WTC11 (cell line): ENCODE measurements at regions not wholly inside any gene's neighbourhood (a gene's known extent, or its start where the extent isn't known, plus 50 kb on each side); places are given as distances from the start of the nearest gene placed in this dataset.

Experiments used
- ATAC-seq: fragments of 200-7000 bp; cut with Tn5 transposase; 2 replicates; pipeline ENCODE4 v1.10.0; 2021; ENCODE audit warnings: mild to moderate bottlenecking, moderate library complexity
- CTCF ChIA-PET: fragments of 300-600 bp; sonication (Branson Sonifier 250); formaldehyde crosslinking; loops from one replicate; lab custom pipeline; 2021; ENCODE audit warnings: antibody characterized with exemption; lab: Charles Lee
- POLR2A ChIA-PET: fragments of 350-600 bp; sonication (Branson Sonifier 250); formaldehyde crosslinking; loops from one replicate; lab custom pipeline; 2021; ENCODE audit warnings: antibody characterized with exemption; lab: Charles Lee
- DNase-seq: peaks from one replicate; pipeline ENCODE4 v3.0.0; 2021; ENCODE audit warnings: low spot score
- H3K27ac Mint-ChIP-seq: 2 replicates; pipeline ENCODE4 v1.8.0; 2021; ENCODE audit warnings: mixed read lengths
- H3K27me3 Mint-ChIP-seq: 2 replicates; pipeline ENCODE4 v1.8.0; 2021; ENCODE audit warnings: low read depth, mild to moderate bottlenecking, moderate library complexity, mixed read lengths
- H3K36me3 Mint-ChIP-seq: 2 replicates; pipeline ENCODE4 v1.8.0; 2021; ENCODE audit warnings: mixed read lengths
- H3K4me1 Mint-ChIP-seq: 2 replicates; pipeline ENCODE4 v1.8.0; 2022; ENCODE audit warnings: mixed read lengths
- H3K4me3 Mint-ChIP-seq: 2 replicates; pipeline ENCODE4 v1.8.0; 2021; ENCODE audit warnings: mild to moderate bottlenecking, moderate library complexity, mixed read lengths
- H3K9me3 Mint-ChIP-seq: 2 replicates; pipeline ENCODE4 v1.8.0; 2021; ENCODE audit warnings: mixed read lengths
- CREB1 ChIP-seq: sonication (generic); formaldehyde crosslinking; IDR thresholded peaks from 2 replicates; pipeline ENCODE4 v1.8.0; 2023; ENCODE audit warnings: mild to moderate bottlenecking, missing genetic modification reagents
- CREM ChIP-seq: sonication (generic); formaldehyde crosslinking; IDR thresholded peaks from 2 replicates; pipeline ENCODE4 v1.8.1; 2022; ENCODE audit warnings: mild to moderate bottlenecking, missing genetic modification reagents, moderate library complexity
- EMX1 ChIP-seq: fragments of 250-450 bp; sonication (Bioruptor Pico); IDR thresholded peaks from 2 replicates; pipeline ENCODE4 v1.8.0; 2021; ENCODE audit warnings: mild to moderate bottlenecking
- FOXJ3 ChIP-seq: sonication (generic); formaldehyde crosslinking; IDR thresholded peaks from 2 replicates; pipeline ENCODE4 v1.9.0; 2021; ENCODE audit warnings: missing genetic modification reagents, mild to moderate bottlenecking, borderline replicate concordance
- FOXP1 ChIP-seq: sonication (generic); formaldehyde crosslinking; IDR thresholded peaks from 2 replicates; pipeline ENCODE4 v1.8.0; 2022; ENCODE audit warnings: missing genetic modification reagents, mild to moderate bottlenecking, moderate library complexity, borderline replicate concordance
- GABPB1 ChIP-seq: sonication (generic); formaldehyde crosslinking; IDR thresholded peaks from 2 replicates; pipeline ENCODE4 v1.8.1; 2023; ENCODE audit warnings: mild to moderate bottlenecking, missing genetic modification reagents
- GRHL2 ChIP-seq: fragments of 250-450 bp; sonication (Bioruptor Pico); IDR thresholded peaks from 2 replicates; pipeline ENCODE4 v1.8.0; 2022; ENCODE audit warnings: mild to moderate bottlenecking, moderate library complexity; ENCODE audit not compliant: insufficient replicate concordance, severe bottlenecking
- IRF2 ChIP-seq: sonication (generic); formaldehyde crosslinking; IDR thresholded peaks from 2 replicates; pipeline ENCODE4 v1.8.0; 2022; ENCODE audit warnings: low read depth, missing genetic modification reagents, borderline replicate concordance
- JUN ChIP-seq: sonication (generic); formaldehyde crosslinking; IDR thresholded peaks from 2 replicates; pipeline ENCODE4 v1.8.0; 2023; ENCODE audit warnings: mild to moderate bottlenecking, missing genetic modification reagents
- MXD4 ChIP-seq: fragments of 250-450 bp; sonication (Bioruptor Pico); IDR thresholded peaks from 2 replicates; pipeline ENCODE4 v1.8.0; 2021; ENCODE audit warnings: mild to moderate bottlenecking, moderate library complexity, borderline replicate concordance
- MYBL2 ChIP-seq: sonication (generic); formaldehyde crosslinking; IDR thresholded peaks from 2 replicates; pipeline ENCODE4 v1.8.1; 2023; ENCODE audit warnings: mild to moderate bottlenecking, moderate library complexity, missing genetic modification reagents
- NFYB ChIP-seq: sonication (generic); formaldehyde crosslinking; conservative IDR thresholded peaks from 2 replicates; pipeline ENCODE4 v1.8.0; 2022; ENCODE audit warnings: low read depth, missing genetic modification reagents
- NR1H2 ChIP-seq: sonication (generic); formaldehyde crosslinking; IDR thresholded peaks from 2 replicates; pipeline ENCODE4 v1.9.0; 2021; ENCODE audit warnings: mild to moderate bottlenecking, moderate library complexity, missing genetic modification reagents
- NR2C2 ChIP-seq: sonication (generic); formaldehyde crosslinking; IDR thresholded peaks from 2 replicates; pipeline ENCODE4 v1.8.0; 2022; ENCODE audit warnings: mild to moderate bottlenecking, missing genetic modification reagents
- NR3C1 ChIP-seq: sonication (generic); formaldehyde crosslinking; conservative IDR thresholded peaks from 2 replicates; pipeline ENCODE4 v1.8.1; 2023; ENCODE audit warnings: low read depth, mild to moderate bottlenecking, missing genetic modification reagents
- SP1 ChIP-seq: sonication (generic); formaldehyde crosslinking; conservative IDR thresholded peaks from 2 replicates; pipeline ENCODE4 v1.8.1; 2022; ENCODE audit warnings: missing genetic modification reagents
- TCF7 ChIP-seq: sonication (generic); formaldehyde crosslinking; IDR thresholded peaks from 2 replicates; pipeline ENCODE4 v1.8.0; 2022; ENCODE audit warnings: mild to moderate bottlenecking, low read depth, missing genetic modification reagents, moderate library complexity
- TEAD1 ChIP-seq: sonication (generic); formaldehyde crosslinking; IDR thresholded peaks from 2 replicates; pipeline ENCODE4 v1.8.0; 2022; ENCODE audit warnings: mild to moderate bottlenecking, missing genetic modification reagents
- ZNF121 ChIP-seq: sonication (generic); formaldehyde crosslinking; IDR thresholded peaks from 2 replicates; pipeline ENCODE4 v1.8.0; 2023; ENCODE audit warnings: missing genetic modification reagents
- ZNF138 ChIP-seq: sonication (generic); formaldehyde crosslinking; conservative IDR thresholded peaks from 2 replicates; pipeline ENCODE4 v1.8.1; 2022; ENCODE audit warnings: mild to moderate bottlenecking, moderate library complexity, missing genetic modification reagents
- ZNF263 ChIP-seq: sonication (generic); formaldehyde crosslinking; IDR thresholded peaks from 2 replicates; pipeline ENCODE4 v1.8.1; 2022; ENCODE audit warnings: low read depth, mild to moderate bottlenecking, moderate library complexity, missing genetic modification reagents
- ZNF317 ChIP-seq: sonication (generic); formaldehyde crosslinking; IDR thresholded peaks from 2 replicates; pipeline ENCODE4 v1.8.1; 2023; ENCODE audit warnings: low read depth, mild to moderate bottlenecking, moderate library complexity, missing genetic modification reagents, borderline replicate concordance
- ZNF423 ChIP-seq: fragments of 250-450 bp; sonication (Bioruptor Pico); IDR thresholded peaks from 2 replicates; pipeline ENCODE4 v2.1.2; 2022; ENCODE audit warnings: mild to moderate bottlenecking, moderate library complexity
- ZNF671 ChIP-seq: fragments of 250-450 bp; sonication (Bioruptor Pico); IDR thresholded peaks from 2 replicates; pipeline ENCODE4 v1.8.0; 2021; ENCODE audit warnings: mild to moderate bottlenecking
- TF ChIP-seq, protein P1 (sequence below): sonication (generic); formaldehyde crosslinking; IDR thresholded peaks from 2 replicates; pipeline ENCODE4 v1.8.0; 2022; ENCODE audit warnings: mild to moderate bottlenecking, missing genetic modification reagents
- TF ChIP-seq, protein P2 (sequence below): sonication (generic); formaldehyde crosslinking; IDR thresholded peaks from 2 replicates; pipeline ENCODE4 v1.8.0; 2023; ENCODE audit warnings: missing genetic modification reagents
- TF ChIP-seq, protein P3 (sequence below): sonication (generic); formaldehyde crosslinking; IDR thresholded peaks from 2 replicates; pipeline ENCODE4 v1.8.1; 2023; ENCODE audit warnings: mild to moderate bottlenecking, missing genetic modification reagents, moderate library complexity
- TF ChIP-seq, protein P4 (sequence below): sonication (generic); formaldehyde crosslinking; IDR thresholded peaks from 2 replicates; pipeline ENCODE4 v1.8.0; 2022; ENCODE audit warnings: mild to moderate bottlenecking, missing genetic modification reagents
- TF ChIP-seq, protein P5 (sequence below): sonication (generic); formaldehyde crosslinking; conservative IDR thresholded peaks from 2 replicates; pipeline ENCODE4 v1.8.1; 2022; ENCODE audit warnings: mild to moderate bottlenecking, missing genetic modification reagents
- TF ChIP-seq, protein P6 (sequence below): sonication (generic); formaldehyde crosslinking; IDR thresholded peaks from 2 replicates; pipeline ENCODE4 v1.8.1; 2022; ENCODE audit warnings: low read depth, mild to moderate bottlenecking, moderate library complexity, missing genetic modification reagents, borderline replicate concordance

DNA sequence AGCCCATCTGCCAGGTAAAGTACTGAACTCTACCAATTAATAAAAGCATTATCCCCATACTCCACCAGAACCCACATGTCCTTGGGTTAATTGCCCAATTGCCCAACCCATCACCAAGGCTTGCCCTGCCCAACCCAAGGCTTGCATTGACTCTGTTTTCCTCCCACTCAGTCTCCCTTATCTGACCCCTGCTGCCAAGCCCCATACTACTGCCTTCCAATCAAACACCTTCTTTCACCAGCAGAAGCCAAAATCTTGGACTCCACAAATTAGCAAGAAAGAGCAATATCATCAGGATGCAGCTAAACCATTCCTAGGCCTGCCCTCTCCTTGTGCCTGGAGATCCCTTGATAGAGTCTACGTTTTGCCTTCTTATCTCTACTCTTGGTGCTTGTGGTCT is 602.9 kb downstream of the NTRK3 start (continued):
- TF ChIP-seq FOXP1 (CRISPR knock-in tag) (no peak), JUN (CRISPR knock-in tag) (no peak)

DNA sequence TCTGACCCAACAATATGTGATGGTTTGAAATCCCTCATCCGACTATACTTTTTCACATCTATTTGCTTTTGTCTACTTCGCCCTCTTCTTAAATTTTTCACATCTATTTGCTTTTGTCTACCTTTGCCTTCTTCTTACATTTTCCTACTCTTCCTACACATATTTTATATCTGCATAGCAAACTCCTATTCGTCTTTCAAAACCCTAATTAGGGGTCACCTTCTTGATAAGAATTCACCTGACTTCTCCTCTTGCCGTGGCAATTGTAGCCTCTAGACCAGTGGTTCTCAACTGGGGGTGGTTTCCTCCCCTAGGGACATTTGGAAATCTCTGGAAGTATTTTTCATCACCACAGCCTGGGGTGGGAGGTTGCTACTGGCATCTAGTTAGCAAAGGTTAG is 607.4 kb downstream of the NTRK3 start:
- Mint-ChIP-seq H3K27ac (no peak overlapping the region), H3K4me1 (peaks cover 6% of the 10 kb centered on the region), H3K9me3 (no peaks in the 10 kb centered on the region), H3K36me3 (no peaks in the 10 kb centered on the region), H3K4me3 (no peak overlapping the region), H3K27me3 (no peaks in the 10 kb centered on the region)
- DNase-seq (no peak), ATAC-seq (no peak)
- TF ChIP-seq NR1H2: no peak
- no peak for TF ChIP-seq CREB1 (CRISPR knock-in tag)
- TF ChIP-seq, protein P1, sequence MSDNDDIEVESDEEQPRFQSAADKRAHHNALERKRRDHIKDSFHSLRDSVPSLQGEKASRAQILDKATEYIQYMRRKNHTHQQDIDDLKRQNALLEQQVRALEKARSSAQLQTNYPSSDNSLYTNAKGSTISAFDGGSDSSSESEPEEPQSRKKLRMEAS (CRISPR knock-in tag): no peak
- no peak for TF ChIP-seq ZNF317 (CRISPR knock-in tag)
- TF ChIP-seq GABPB1 (CRISPR knock-in tag): no peak
- TF ChIP-seq, protein P2, sequence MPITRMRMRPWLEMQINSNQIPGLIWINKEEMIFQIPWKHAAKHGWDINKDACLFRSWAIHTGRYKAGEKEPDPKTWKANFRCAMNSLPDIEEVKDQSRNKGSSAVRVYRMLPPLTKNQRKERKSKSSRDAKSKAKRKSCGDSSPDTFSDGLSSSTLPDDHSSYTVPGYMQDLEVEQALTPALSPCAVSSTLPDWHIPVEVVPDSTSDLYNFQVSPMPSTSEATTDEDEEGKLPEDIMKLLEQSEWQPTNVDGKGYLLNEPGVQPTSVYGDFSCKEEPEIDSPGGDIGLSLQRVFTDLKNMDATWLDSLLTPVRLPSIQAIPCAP: no peak
- TF ChIP-seq, protein P3, sequence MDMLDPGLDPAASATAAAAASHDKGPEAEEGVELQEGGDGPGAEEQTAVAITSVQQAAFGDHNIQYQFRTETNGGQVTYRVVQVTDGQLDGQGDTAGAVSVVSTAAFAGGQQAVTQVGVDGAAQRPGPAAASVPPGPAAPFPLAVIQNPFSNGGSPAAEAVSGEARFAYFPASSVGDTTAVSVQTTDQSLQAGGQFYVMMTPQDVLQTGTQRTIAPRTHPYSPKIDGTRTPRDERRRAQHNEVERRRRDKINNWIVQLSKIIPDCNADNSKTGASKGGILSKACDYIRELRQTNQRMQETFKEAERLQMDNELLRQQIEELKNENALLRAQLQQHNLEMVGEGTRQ (CRISPR knock-in tag): no peak
- TF ChIP-seq ZNF121 (CRISPR knock-in tag): no peak
- TF ChIP-seq ZNF671 (CRISPR knock-in tag): no peak
- TF ChIP-seq MXD4: no peak
- TF ChIP-seq IRF2 (CRISPR knock-in tag): no peak
- ChIA-PET POLR2A (no interaction called here), CTCF (no interaction called here)

DNA sequence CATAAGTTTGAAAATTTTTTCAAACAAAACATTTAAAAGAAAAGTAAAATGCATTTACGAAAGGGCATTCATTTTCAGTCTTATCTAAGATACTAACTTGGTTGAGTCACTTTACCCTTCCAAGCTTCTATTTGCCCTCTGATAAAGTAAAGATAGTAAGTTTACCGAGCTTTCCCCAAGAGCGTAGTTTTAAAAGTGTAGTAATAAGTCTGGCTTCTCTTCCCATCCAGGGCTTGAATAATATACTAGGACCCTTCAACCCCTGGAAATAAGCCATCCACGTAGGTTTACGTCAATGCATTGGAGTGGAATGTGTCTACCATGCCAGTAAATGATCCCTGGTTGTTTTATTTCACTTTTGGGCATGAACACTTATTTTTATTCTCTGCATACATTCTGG is 608.3 kb downstream of the NTRK3 start:
- CTCF ChIA-PET: no interaction called here
- ATAC-seq: no peak
- no peak for TF ChIP-seq EMX1
- TF ChIP-seq, protein P4, sequence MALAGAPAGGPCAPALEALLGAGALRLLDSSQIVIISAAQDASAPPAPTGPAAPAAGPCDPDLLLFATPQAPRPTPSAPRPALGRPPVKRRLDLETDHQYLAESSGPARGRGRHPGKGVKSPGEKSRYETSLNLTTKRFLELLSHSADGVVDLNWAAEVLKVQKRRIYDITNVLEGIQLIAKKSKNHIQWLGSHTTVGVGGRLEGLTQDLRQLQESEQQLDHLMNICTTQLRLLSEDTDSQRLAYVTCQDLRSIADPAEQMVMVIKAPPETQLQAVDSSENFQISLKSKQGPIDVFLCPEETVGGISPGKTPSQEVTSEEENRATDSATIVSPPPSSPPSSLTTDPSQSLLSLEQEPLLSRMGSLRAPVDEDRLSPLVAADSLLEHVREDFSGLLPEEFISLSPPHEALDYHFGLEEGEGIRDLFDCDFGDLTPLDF: no peak
- TF ChIP-seq NR3C1 (CRISPR knock-in tag): no peak
- no peak for TF ChIP-seq MYBL2 (CRISPR knock-in tag)
- TF ChIP-seq FOXJ3: no peak
- no peaks in the 10 kb centered on the region for H3K9me3 Mint-ChIP-seq
- no peak for DNase-seq
- H3K4me1 Mint-ChIP-seq: peaks cover 6% of the 10 kb centered on the region
- no peak overlapping the region for H3K4me3 Mint-ChIP-seq
- no peaks in the 10 kb centered on the region for H3K27me3 Mint-ChIP-seq
- H3K36me3 Mint-ChIP-seq: no peaks in the 10 kb centered on the region
- H3K27ac Mint-ChIP-seq: no peak overlapping the region
- POLR2A ChIA-PET: no interaction called here

DNA sequence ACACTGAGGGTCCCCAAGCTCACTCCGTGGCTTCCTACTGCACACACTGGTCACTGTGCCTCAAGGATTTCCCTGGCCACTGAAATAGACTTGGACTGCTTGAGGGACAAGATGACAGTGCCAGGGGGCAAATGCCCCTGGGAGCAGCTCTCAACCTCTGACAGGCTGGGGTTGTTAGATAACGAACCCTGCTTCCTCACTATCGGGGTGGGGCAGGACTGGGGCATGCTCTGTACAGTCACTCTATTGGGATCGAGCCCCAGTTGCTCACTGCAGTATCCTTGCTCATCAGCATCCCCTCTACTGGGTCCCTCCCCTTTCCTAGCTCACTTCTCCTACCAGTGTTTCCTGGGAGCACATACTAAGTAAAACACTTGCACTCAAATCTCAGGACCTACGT is 610.8 kb downstream of the NTRK3 start:
- DNase-seq (no peak), ATAC-seq (no peak)
- peaks cover 6% of the 10 kb centered on the region for H3K4me1 Mint-ChIP-seq
- no peaks in the 10 kb centered on the region for H3K36me3 Mint-ChIP-seq
- ChIA-PET POLR2A (no interaction called here), CTCF (no interaction called here)
- no peak overlapping the region for H3K27ac Mint-ChIP-seq
- no peaks in the 10 kb centered on the region; the same call in 1 of the 2 replicates for H3K27me3 Mint-ChIP-seq
- H3K9me3 Mint-ChIP-seq: no peaks in the 10 kb centered on the region
- H3K4me3 Mint-ChIP-seq: no peak overlapping the region
- TF ChIP-seq GRHL2 (CRISPR knock-in tag): no peak
- no peak for TF ChIP-seq NR2C2 (CRISPR knock-in tag)
- no peak for TF ChIP-seq TEAD1 (CRISPR knock-in tag)
- TF ChIP-seq, protein P5, sequence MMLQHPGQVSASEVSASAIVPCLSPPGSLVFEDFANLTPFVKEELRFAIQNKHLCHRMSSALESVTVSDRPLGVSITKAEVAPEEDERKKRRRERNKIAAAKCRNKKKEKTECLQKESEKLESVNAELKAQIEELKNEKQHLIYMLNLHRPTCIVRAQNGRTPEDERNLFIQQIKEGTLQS (CRISPR knock-in tag): no peak
- TF ChIP-seq ZNF423: no peak
- no peak for TF ChIP-seq ZNF263 (CRISPR knock-in tag)
- TF ChIP-seq ZNF138: no peak
- no peak for TF ChIP-seq ZNF671 (CRISPR knock-in tag)
- no peak for TF ChIP-seq NFYB (CRISPR knock-in tag)
- TF ChIP-seq, protein P6, sequence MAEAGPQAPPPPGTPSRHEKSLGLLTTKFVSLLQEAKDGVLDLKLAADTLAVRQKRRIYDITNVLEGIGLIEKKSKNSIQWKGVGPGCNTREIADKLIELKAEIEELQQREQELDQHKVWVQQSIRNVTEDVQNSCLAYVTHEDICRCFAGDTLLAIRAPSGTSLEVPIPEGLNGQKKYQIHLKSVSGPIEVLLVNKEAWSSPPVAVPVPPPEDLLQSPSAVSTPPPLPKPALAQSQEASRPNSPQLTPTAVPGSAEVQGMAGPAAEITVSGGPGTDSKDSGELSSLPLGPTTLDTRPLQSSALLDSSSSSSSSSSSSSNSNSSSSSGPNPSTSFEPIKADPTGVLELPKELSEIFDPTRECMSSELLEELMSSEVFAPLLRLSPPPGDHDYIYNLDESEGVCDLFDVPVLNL (CRISPR knock-in tag): no peak
- TF ChIP-seq NR1H2: no peak
- TF ChIP-seq SP1: no peak
- TF ChIP-seq TCF7 (CRISPR knock-in tag): no peak
- TF ChIP-seq CREB1 (CRISPR knock-in tag): no peak
- no peak for TF ChIP-seq CREM (CRISPR knock-in tag)
